OCI-LY1 (cell line): ENCODE measurements at regions not wholly inside any gene's neighbourhood (a gene's known extent, or its start where the extent isn't known, plus 50 kb on each side); places are given as distances from the start of the nearest gene placed in this dataset.

Experiments used
- EZH2 ChIP-seq: fragments of 200-600 bp; sonication (generic), shearing (Covaris generic); IDR thresholded peaks from 2 replicates; pipeline ENCODE4 v1.8.0; 2017; ENCODE audit warnings: borderline replicate concordance, mixed run types, mild to moderate bottlenecking, antibody characterized with exemption, low read length, moderate library complexity, mixed read lengths
- TF ChIP-seq, protein P1 (sequence below): fragments of 200-600 bp; sonication (generic), shearing (Covaris generic); IDR thresholded peaks from 2 replicates; pipeline ENCODE4 v1.5.1; 2017; ENCODE audit warnings: mild to moderate bottlenecking, antibody characterized with exemption, low read length, moderate library complexity, mixed read lengths

GRCh38 chr6:105675715-105676397 lies 273.0 kb upstream of the PREP start:
- TF ChIP-seq, protein P1, sequence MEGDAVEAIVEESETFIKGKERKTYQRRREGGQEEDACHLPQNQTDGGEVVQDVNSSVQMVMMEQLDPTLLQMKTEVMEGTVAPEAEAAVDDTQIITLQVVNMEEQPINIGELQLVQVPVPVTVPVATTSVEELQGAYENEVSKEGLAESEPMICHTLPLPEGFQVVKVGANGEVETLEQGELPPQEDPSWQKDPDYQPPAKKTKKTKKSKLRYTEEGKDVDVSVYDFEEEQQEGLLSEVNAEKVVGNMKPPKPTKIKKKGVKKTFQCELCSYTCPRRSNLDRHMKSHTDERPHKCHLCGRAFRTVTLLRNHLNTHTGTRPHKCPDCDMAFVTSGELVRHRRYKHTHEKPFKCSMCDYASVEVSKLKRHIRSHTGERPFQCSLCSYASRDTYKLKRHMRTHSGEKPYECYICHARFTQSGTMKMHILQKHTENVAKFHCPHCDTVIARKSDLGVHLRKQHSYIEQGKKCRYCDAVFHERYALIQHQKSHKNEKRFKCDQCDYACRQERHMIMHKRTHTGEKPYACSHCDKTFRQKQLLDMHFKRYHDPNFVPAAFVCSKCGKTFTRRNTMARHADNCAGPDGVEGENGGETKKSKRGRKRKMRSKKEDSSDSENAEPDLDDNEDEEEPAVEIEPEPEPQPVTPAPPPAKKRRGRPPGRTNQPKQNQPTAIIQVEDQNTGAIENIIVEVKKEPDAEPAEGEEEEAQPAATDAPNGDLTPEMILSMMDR = no peak
- no peak for TF ChIP-seq EZH2
